Lower lobe of right lung (tissue), 2 donors: ENCODE measurements at regions not wholly inside any gene's neighbourhood (a gene's known extent, or its start where the extent isn't known, plus 50 kb on each side); places are given as distances from the start of the nearest gene placed in this dataset.
"Not testable (repeated sequence)": the region's sequence is repeated elsewhere in the genome, so short reads cannot be mapped to it uniquely, and the experiment has no call there.

Experiments
- ATAC-seq, 2 donors: fragments of 200-7000 bp; cut with Tn5 transposase; one replicate each; pipeline ENCODE4 v1.9.1; 2020 to 2022; ENCODE audit warnings: mild to moderate bottlenecking in 2 of 2, moderate library complexity in 2 of 2
- DNase-seq: peaks from one replicate; pipeline ENCODE4 v3.0.0-alpha.2; 2020
- H3K27ac ChIP-seq: fragments of 200-600 bp; one replicate; pipeline ENCODE4 v1.8.0; 2022
- H3K27me3 ChIP-seq: fragments of 200-600 bp; one replicate; pipeline ENCODE4 v1.8.0; 2022; ENCODE audit warnings: low read depth
- H3K36me3 ChIP-seq: fragments of 200-600 bp; one replicate; pipeline ENCODE4 v1.8.0; 2022; ENCODE audit warnings: mild to moderate bottlenecking
- H3K4me1 ChIP-seq: fragments of 200-600 bp; one replicate; pipeline ENCODE4 v1.8.0; 2022
- H3K4me3 ChIP-seq: fragments of 200-600 bp; one replicate; pipeline ENCODE4 v1.8.0; 2022; ENCODE audit warnings: mild to moderate bottlenecking
- H3K9me3 ChIP-seq: fragments of 200-600 bp; one replicate; pipeline ENCODE4 v1.8.0; 2022
- intact Hi-C: fragments of 100-400 bp; cut with DNase I; formaldehyde crosslinking; loops from one replicate; pipeline ENCODE4 v1.11.0; 2022
- donor health status: DM: no; HTN: yes; CAD: no; lungs with severe emphysema.

- DNase-seq, H3K9me3 ChIP-seq, H3K4me1 ChIP-seq, H3K4me3 ChIP-seq, H3K27me3 ChIP-seq, ATAC-seq, H3K27ac ChIP-seq, intact Hi-C loops, H3K36me3 ChIP-seq: not testable (repeated sequence)
Observed at GRCh38 chr15:22519213-22519612, 60.5 kb downstream of the GOLGA6L22 start.

GRCh38 chr15:22526537-22526936, 67.8 kb downstream of the GOLGA6L22 start:
- intact Hi-C loops, ATAC-seq, H3K4me3 ChIP-seq, H3K27me3 ChIP-seq, H3K4me1 ChIP-seq, H3K36me3 ChIP-seq, H3K9me3 ChIP-seq, H3K27ac ChIP-seq, DNase-seq: not testable (repeated sequence)

- H3K9me3 ChIP-seq, ATAC-seq, H3K4me3 ChIP-seq, intact Hi-C loops, H3K36me3 ChIP-seq, H3K27ac ChIP-seq, H3K27me3 ChIP-seq, DNase-seq, H3K4me1 ChIP-seq: not testable (repeated sequence)
Observed at GRCh38 chr15:22527016-22527415, 68.3 kb downstream of the GOLGA6L22 start.

GRCh38 chr15:22529200-22529599, 70.5 kb downstream of the GOLGA6L22 start:
- H3K27me3 ChIP-seq, H3K9me3 ChIP-seq, ATAC-seq, H3K4me3 ChIP-seq, H3K4me1 ChIP-seq, H3K27ac ChIP-seq, intact Hi-C loops, DNase-seq, H3K36me3 ChIP-seq: not testable (repeated sequence)

- H3K27me3 ChIP-seq, H3K36me3 ChIP-seq, H3K4me3 ChIP-seq, ATAC-seq, H3K4me1 ChIP-seq, H3K9me3 ChIP-seq, DNase-seq, H3K27ac ChIP-seq, intact Hi-C loops: not testable (repeated sequence)
Observed at GRCh38 chr15:22559701-22560100, 101.0 kb downstream of the GOLGA6L22 start.

- ATAC-seq, result peak in 1 of 2 donors; percentile 41
- H3K4me3 ChIP-seq, H3K9me3 ChIP-seq, DNase-seq, intact Hi-C loops, H3K27me3 ChIP-seq, H3K27ac ChIP-seq, H3K36me3 ChIP-seq, H3K4me1 ChIP-seq: not testable (repeated sequence)
Observed at GRCh38 chr15:22561716-22562115, 103.0 kb downstream of the GOLGA6L22 start.

- H3K4me3 ChIP-seq, intact Hi-C loops, H3K36me3 ChIP-seq, DNase-seq, H3K4me1 ChIP-seq, ATAC-seq, H3K27ac ChIP-seq, H3K27me3 ChIP-seq, H3K9me3 ChIP-seq: not testable (repeated sequence)
Observed at GRCh38 chr15:22566510-22566909, 107.8 kb downstream of the GOLGA6L22 start.

- ATAC-seq, result peak in 1 of 2 donors; percentile 35
- intact Hi-C loops, result not testable (repeated sequence)
Observed at GRCh38 chr15:22569486-22569885, 110.8 kb downstream of the GOLGA6L22 start.

GRCh38 chr15:22572152-22572735, 113.5 kb downstream of the GOLGA6L22 start:
- H3K9me3 ChIP-seq, H3K4me3 ChIP-seq, H3K27me3 ChIP-seq, H3K36me3 ChIP-seq, H3K27ac ChIP-seq, H3K4me1 ChIP-seq, DNase-seq, ATAC-seq, intact Hi-C loops: not testable (repeated sequence)

More at GRCh38 chr15:22569486-22569885, 110.8 kb downstream of the GOLGA6L22 start:
- not testable (repeated sequence) for H3K27me3 ChIP-seq, H3K36me3 ChIP-seq, H3K4me1 ChIP-seq, DNase-seq, H3K4me3 ChIP-seq, H3K9me3 ChIP-seq, H3K27ac ChIP-seq

- H3K4me1 ChIP-seq, H3K9me3 ChIP-seq, H3K4me3 ChIP-seq, H3K27me3 ChIP-seq, ATAC-seq, H3K36me3 ChIP-seq, DNase-seq, H3K27ac ChIP-seq, intact Hi-C loops: not testable (repeated sequence)
Observed at GRCh38 chr15:22572792-22573191, 114.1 kb downstream of the GOLGA6L22 start.

GRCh38 chr15:22577828-22578227, 119.1 kb downstream of the GOLGA6L22 start:
- H3K27ac ChIP-seq, ATAC-seq, H3K9me3 ChIP-seq, H3K4me3 ChIP-seq, DNase-seq, H3K36me3 ChIP-seq, intact Hi-C loops, H3K4me1 ChIP-seq, H3K27me3 ChIP-seq: not testable (repeated sequence)

GRCh38 chr15:22579213-22579612, 120.5 kb downstream of the GOLGA6L22 start:
- ATAC-seq, H3K27me3 ChIP-seq, intact Hi-C loops, H3K4me1 ChIP-seq, DNase-seq, H3K4me3 ChIP-seq, H3K27ac ChIP-seq, H3K9me3 ChIP-seq, H3K36me3 ChIP-seq: not testable (repeated sequence)

- H3K4me1 ChIP-seq, H3K27me3 ChIP-seq, H3K4me3 ChIP-seq, H3K27ac ChIP-seq, H3K9me3 ChIP-seq, intact Hi-C loops, ATAC-seq, DNase-seq, H3K36me3 ChIP-seq: not testable (repeated sequence)
Observed at GRCh38 chr15:22587391-22587790, 128.7 kb downstream of the GOLGA6L22 start.

GRCh38 chr15:22598552-22598951, 139.8 kb downstream of the GOLGA6L22 start:
- H3K27me3 ChIP-seq, H3K4me1 ChIP-seq, H3K4me3 ChIP-seq, H3K9me3 ChIP-seq, ATAC-seq, H3K27ac ChIP-seq, intact Hi-C loops, H3K36me3 ChIP-seq, DNase-seq: not testable (repeated sequence)
